ENCODE measurements at regions not wholly inside any gene's neighbourhood (a gene's known extent, or its start where the extent isn't known, plus 50 kb on each side); places are given as distances from the start of the nearest gene placed in this dataset.
"Not testable (repeated sequence)": the region's sequence is repeated elsewhere in the genome, so short reads cannot be mapped to it uniquely, and the experiment has no call there.

DNA sequence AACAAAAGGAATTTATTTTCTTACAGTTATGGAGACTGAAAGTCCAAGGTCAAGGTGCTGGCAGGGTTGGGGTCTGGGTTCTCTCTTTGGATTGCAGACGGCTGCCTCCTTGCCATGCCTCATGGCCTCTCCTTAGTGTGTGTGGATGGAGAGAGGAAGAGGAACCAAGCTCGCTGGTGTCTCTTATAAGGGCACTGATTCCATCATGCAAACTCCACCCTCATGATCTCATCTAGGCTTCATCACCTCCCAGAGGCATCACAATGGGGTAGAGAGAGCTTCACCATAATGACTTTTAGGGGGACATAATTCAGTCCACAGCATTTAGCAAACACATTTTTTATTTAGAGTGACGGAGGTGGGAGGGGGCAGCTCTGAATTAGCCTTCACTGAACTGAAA lies 104.9 kb upstream of the ABCC4 start:
- no peaks in the 10 kb centered on the region for H3K4me1 ChIP-seq (ENCODE audit: insufficient read depth, insufficient read length)
- no peaks in the 10 kb centered on the region for H3K9me3 ChIP-seq (ENCODE audit: insufficient read depth, low read length)
- DNase-seq (ENCODE audit: low read depth, low spot score), result no peak
- no peak overlapping the region for H3K4me3 ChIP-seq (ENCODE audit: insufficient read length, low read depth)
- H3K27me3 ChIP-seq (ENCODE audit: insufficient read depth, insufficient read length), result no peaks in the 10 kb centered on the region
- H3K36me3 ChIP-seq (ENCODE audit: insufficient read depth, insufficient read length, low read length), result no peaks in the 10 kb centered on the region
- H3K9ac ChIP-seq (ENCODE audit: insufficient read length, low read depth), result no peak overlapping the region
- no peak for TF ChIP-seq SUZ12 (IDR thresholded peaks at IDR 0.05; ENCODE audit: extremely low read depth, insufficient read depth, insufficient read length)
- no peak for TF ChIP-seq YY1 (IDR thresholded peaks at IDR 0.05; ENCODE audit: insufficient read depth, insufficient read length)
- TF ChIP-seq ZNF274 (IDR thresholded peaks at IDR 0.05; ENCODE audit: low read depth, low read length), result no peak

DNA sequence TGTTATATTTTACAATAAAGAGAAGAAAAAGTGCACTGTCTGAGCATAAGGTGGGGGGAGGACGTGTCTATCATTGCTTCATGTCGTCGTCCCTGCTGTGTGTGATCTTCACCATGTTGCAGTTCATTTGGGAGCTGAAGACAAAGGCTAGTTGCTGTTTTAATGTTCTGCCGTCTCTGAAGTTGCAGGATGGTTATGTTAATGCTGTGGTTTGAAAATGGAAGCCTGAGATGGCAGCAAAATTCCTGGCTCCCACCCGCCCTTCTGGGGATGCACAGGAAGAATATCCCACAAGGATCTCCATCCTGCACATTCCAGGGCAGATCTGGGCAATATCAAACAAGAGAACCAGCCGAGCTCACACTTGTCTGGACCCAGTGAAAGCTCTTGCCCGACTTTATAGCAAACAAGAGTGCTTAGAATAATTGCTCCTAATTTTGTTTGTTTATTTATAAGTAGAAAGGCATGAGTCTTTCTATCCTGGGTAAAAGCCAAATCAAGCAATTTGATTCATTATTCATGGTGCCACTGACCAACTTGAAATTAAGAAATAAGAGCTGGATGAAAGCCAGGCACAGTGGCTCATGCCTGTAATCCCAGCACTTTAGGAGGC lies 110.3 kb upstream of the ABCC4 start:
- Histone ChIP-seq H3K4me3 (ENCODE audit: insufficient read length, low read depth) (no peak overlapping the region), H3K36me3 (ENCODE audit: insufficient read depth, insufficient read length, low read length) (no peaks in the 10 kb centered on the region), H3K9ac (ENCODE audit: insufficient read length, low read depth) (no peak overlapping the region), H3K9me3 (ENCODE audit: insufficient read depth, low read length) (no peaks in the 10 kb centered on the region), H3K4me1 (ENCODE audit: insufficient read depth, insufficient read length) (no peaks in the 10 kb centered on the region), H3K27me3 (ENCODE audit: insufficient read depth, insufficient read length) (no peaks in the 10 kb centered on the region)
- TF ChIP-seq YY1 (IDR thresholded peaks at IDR 0.05; ENCODE audit: insufficient read depth, insufficient read length) (no peak), ZNF274 (IDR thresholded peaks at IDR 0.05; ENCODE audit: low read depth, low read length) (no peak), SUZ12 (IDR thresholded peaks at IDR 0.05; ENCODE audit: extremely low read depth, insufficient read depth, insufficient read length) (no peak)
- no peak for DNase-seq (ENCODE audit: low read depth, low spot score)

DNA sequence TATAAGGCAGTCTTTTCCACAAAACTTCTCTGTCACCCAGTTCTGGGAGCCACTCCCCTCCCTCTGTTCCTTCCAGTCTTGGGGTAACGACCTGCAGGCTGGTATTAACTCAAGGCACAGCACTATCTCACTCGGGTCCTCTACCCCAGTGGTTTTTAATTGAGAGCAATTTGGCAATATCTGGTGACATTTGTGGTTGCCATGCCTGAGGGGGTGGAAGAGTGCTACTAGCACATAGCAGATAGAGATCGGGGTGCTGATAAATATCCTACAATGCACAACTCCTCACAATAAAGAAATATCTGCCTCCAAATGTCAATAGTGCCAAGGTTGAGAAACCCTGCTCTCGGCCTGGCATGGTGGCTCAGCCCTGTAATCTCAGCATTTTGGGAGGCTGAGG lies 117.7 kb upstream of the ABCC4 start:
- TF ChIP-seq SUZ12 (IDR thresholded peaks at IDR 0.05; ENCODE audit: extremely low read depth, insufficient read depth, insufficient read length), result no peak
- TF ChIP-seq YY1 (IDR thresholded peaks at IDR 0.05; ENCODE audit: insufficient read depth, insufficient read length), result no peak
- no peak for TF ChIP-seq ZNF274 (IDR thresholded peaks at IDR 0.05; ENCODE audit: low read depth, low read length)
- DNase-seq (ENCODE audit: low read depth, low spot score), result no peak

DNA sequence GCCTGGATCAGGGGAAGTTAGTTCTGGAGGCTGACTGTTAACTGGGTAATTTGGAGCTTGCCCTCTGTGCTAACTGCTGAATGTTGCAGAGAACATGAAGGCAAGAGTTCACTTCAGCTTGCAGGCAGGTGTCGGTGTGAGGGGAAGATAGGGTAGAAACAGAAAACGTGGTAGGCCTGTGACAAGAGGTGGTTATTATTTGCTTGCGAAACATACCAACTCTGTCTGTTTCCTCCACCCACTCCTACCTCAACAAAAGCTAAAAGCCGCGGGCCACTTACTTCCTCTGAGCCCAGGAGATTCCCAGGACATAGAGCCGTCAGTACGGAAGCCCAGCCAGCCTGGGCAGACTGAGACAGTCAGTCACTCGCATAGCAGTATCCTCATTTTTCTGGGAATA lies 119.2 kb upstream of the ABCC4 start:
- H3K9me3 ChIP-seq (ENCODE audit: insufficient read depth, low read length), result no peaks in the 10 kb centered on the region
- H3K36me3 ChIP-seq (ENCODE audit: insufficient read depth, insufficient read length, low read length), result no peaks in the 10 kb centered on the region
- H3K4me3 ChIP-seq (ENCODE audit: insufficient read length, low read depth), result no peak overlapping the region
- DNase-seq (ENCODE audit: low read depth, low spot score), result no peak
- no peaks in the 10 kb centered on the region for H3K27me3 ChIP-seq (ENCODE audit: insufficient read depth, insufficient read length)
- no peak for TF ChIP-seq YY1 (IDR thresholded peaks at IDR 0.05; ENCODE audit: insufficient read depth, insufficient read length)
- TF ChIP-seq SUZ12 (IDR thresholded peaks at IDR 0.05; ENCODE audit: extremely low read depth, insufficient read depth, insufficient read length), result no peak
- no peak for TF ChIP-seq ZNF274 (IDR thresholded peaks at IDR 0.05; ENCODE audit: low read depth, low read length)
- H3K9ac ChIP-seq (ENCODE audit: insufficient read length, low read depth), result no peak overlapping the region
- H3K4me1 ChIP-seq (ENCODE audit: insufficient read depth, insufficient read length), result no peaks in the 10 kb centered on the region

More for the DNA sequence above, 117.7 kb upstream of the ABCC4 start:
- no peak overlapping the region for H3K4me3 ChIP-seq (ENCODE audit: insufficient read length, low read depth)
- no peaks in the 10 kb centered on the region for H3K9me3 ChIP-seq (ENCODE audit: insufficient read depth, low read length)
- no peak overlapping the region for H3K9ac ChIP-seq (ENCODE audit: insufficient read length, low read depth)
- no peaks in the 10 kb centered on the region for H3K4me1 ChIP-seq (ENCODE audit: insufficient read depth, insufficient read length)
- no peaks in the 10 kb centered on the region for H3K27me3 ChIP-seq (ENCODE audit: insufficient read depth, insufficient read length)
- H3K36me3 ChIP-seq (ENCODE audit: insufficient read depth, insufficient read length, low read length), result no peaks in the 10 kb centered on the region

DNA sequence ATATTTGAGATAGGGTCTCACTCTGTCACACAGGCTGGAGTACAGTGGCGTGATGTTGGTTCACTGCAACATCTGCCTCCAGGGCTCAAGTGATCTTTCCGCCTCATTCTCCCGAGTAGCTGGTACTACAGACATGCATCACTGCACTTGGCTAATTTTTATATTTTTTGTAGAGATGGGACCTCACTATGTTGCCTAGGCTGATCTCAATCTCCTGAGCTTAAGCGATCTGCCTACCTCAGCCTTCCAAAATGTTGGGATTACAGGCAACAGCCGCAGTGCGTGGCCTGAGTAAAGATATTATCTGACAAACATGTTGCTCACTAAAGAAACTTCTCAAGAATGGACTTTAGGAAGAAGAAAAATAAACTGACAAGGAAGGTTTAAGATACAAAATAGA lies 125.4 kb upstream of the ABCC4 start:
- H3K4me1 ChIP-seq (ENCODE audit: insufficient read depth, insufficient read length), result no peaks in the 10 kb centered on the region
- no peaks in the 10 kb centered on the region for H3K36me3 ChIP-seq (ENCODE audit: insufficient read depth, insufficient read length, low read length)
- no peaks in the 10 kb centered on the region for H3K27me3 ChIP-seq (ENCODE audit: insufficient read depth, insufficient read length)
- H3K4me3 ChIP-seq (ENCODE audit: insufficient read length, low read depth), result no peak overlapping the region
- H3K9me3 ChIP-seq (ENCODE audit: insufficient read depth, low read length), result no peaks in the 10 kb centered on the region
- no peak overlapping the region for H3K9ac ChIP-seq (ENCODE audit: insufficient read length, low read depth)
- TF ChIP-seq SUZ12 (IDR thresholded peaks at IDR 0.05; ENCODE audit: extremely low read depth, insufficient read depth, insufficient read length) (no peak), YY1 (IDR thresholded peaks at IDR 0.05; ENCODE audit: insufficient read depth, insufficient read length) (no peak), ZNF274 (IDR thresholded peaks at IDR 0.05; ENCODE audit: low read depth, low read length) (no peak)
- DNase-seq (ENCODE audit: low read depth, low spot score), result no peak

DNA sequence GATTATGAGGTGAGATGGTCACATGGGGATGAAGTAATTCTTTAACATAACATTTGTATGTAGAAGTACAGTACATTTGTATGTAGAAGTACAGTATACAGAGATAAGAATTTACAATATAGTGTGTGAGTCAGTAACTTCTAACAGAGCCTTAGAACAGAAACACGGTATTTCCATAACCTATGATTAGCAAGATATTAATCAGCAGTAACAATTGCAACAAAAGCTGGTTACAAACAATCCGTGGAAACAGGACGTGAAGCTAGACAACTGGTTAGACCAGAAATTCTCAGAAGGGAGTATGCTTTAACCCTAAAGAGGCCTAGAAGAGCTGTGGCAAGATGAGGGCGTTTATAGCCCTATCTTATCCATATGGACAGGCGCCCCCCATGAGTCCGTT lies 122.0 kb upstream of the CLDN10 start:
- H3K9ac ChIP-seq (ENCODE audit: insufficient read length, low read depth); H3K4me3 ChIP-seq (ENCODE audit: insufficient read length, low read depth); H3K9me3 ChIP-seq (ENCODE audit: insufficient read depth, low read length); H3K4me1 ChIP-seq (ENCODE audit: insufficient read depth, insufficient read length); DNase-seq (ENCODE audit: low read depth, low spot score); H3K27me3 ChIP-seq (ENCODE audit: insufficient read depth, insufficient read length); H3K36me3 ChIP-seq (ENCODE audit: insufficient read depth, insufficient read length, low read length): not testable (repeated sequence)

DNA sequence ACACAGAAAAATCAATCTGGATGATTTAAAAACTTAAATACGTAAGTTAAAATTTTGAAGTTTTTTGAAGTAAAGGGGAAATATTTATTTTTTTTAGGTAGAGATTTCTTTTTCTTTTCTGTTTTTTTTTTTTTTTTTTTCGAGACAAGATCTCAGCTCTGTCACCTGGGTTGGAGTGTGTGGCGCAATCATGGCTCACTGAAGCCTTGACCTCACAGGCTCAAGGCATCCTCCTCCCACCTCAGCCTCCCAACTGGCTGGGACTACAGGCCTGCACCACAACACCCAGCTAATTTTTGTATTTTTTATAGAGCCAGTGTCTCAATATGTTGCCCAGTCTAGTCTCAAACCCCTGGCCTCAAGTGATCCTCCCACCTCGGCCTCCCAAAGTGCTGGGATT lies 120.4 kb upstream of the CLDN10 start:
- Histone ChIP-seq H3K4me1 (ENCODE audit: insufficient read depth, insufficient read length) (no peaks in the 10 kb centered on the region), H3K36me3 (ENCODE audit: insufficient read depth, insufficient read length, low read length) (no peaks in the 10 kb centered on the region), H3K4me3 (ENCODE audit: insufficient read length, low read depth) (no peak overlapping the region), H3K27me3 (ENCODE audit: insufficient read depth, insufficient read length) (no peaks in the 10 kb centered on the region), H3K9ac (ENCODE audit: insufficient read length, low read depth) (no peak overlapping the region), H3K9me3 (ENCODE audit: insufficient read depth, low read length) (no peaks in the 10 kb centered on the region)
- DNase-seq (ENCODE audit: low read depth, low spot score), result no peak
- TF ChIP-seq ZNF274 (IDR thresholded peaks at IDR 0.05; ENCODE audit: low read depth, low read length) (no peak), YY1 (IDR thresholded peaks at IDR 0.05; ENCODE audit: insufficient read depth, insufficient read length) (no peak), SUZ12 (IDR thresholded peaks at IDR 0.05; ENCODE audit: extremely low read depth, insufficient read depth, insufficient read length) (no peak)

DNA sequence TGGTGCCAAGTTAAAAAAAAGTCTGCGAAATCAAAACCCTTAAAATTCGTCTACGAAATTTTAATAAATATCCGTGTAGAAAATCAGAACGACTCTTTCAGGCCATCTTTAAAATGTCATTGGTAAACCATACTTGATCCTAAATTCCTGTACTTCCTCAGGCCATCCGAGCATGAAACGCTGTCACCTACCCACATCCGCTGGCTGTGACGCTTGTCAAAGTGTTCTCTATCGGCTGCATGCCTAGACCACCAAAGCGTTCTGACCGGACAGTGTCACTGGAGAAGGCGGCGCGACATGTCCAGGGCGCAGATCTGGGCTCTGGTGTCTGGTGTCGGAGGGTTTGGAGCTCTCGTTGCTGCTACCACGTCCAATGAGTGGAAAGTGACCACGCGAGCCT lies 119.0 kb upstream of the CLDN10 start:
- H3K9ac ChIP-seq (ENCODE audit: insufficient read length, low read depth), result no peak overlapping the region
- H3K4me1 ChIP-seq (ENCODE audit: insufficient read depth, insufficient read length), result no peaks in the 10 kb centered on the region
- no peak for DNase-seq (ENCODE audit: low read depth, low spot score)
- no peaks in the 10 kb centered on the region for H3K36me3 ChIP-seq (ENCODE audit: insufficient read depth, insufficient read length, low read length)
- no peak overlapping the region for H3K4me3 ChIP-seq (ENCODE audit: insufficient read length, low read depth)
- H3K27me3 ChIP-seq (ENCODE audit: insufficient read depth, insufficient read length), result no peaks in the 10 kb centered on the region
- no peak for TF ChIP-seq YY1 (IDR thresholded peaks at IDR 0.05; ENCODE audit: insufficient read depth, insufficient read length)
- no peak for TF ChIP-seq ZNF274 (IDR thresholded peaks at IDR 0.05; ENCODE audit: low read depth, low read length)
- no peak for TF ChIP-seq SUZ12 (IDR thresholded peaks at IDR 0.05; ENCODE audit: extremely low read depth, insufficient read depth, insufficient read length)
- no peaks in the 10 kb centered on the region for H3K9me3 ChIP-seq (ENCODE audit: insufficient read depth, low read length)

All from NT2/D1 (cell line).